Breast epithelium (tissue), 3 donors: ENCODE measurements at regions not wholly inside any gene's neighbourhood (a gene's known extent, or its start where the extent isn't known, plus 50 kb on each side); places are given as distances from the start of the nearest gene placed in this dataset.

ENCODE experiments used
- POLR2A ChIP-seq: fragments of 450-650 bp; IDR thresholded peaks from one replicate; pipeline ENCODE4 v1.6.1; 2016; ENCODE audit warnings: antibody characterized with exemption, mild to moderate bottlenecking, moderate library complexity
- TF ChIP-seq, protein P1 (sequence below), 3 donors: fragments of 450-650 bp; IDR thresholded peaks; one replicate each; pipeline ENCODE4 v1.5.1; 2016 to 2017; ENCODE audit warnings: antibody characterized with exemption in 3 of 3, mild to moderate bottlenecking in 3 of 3, moderate library complexity in 3 of 3

DNA sequence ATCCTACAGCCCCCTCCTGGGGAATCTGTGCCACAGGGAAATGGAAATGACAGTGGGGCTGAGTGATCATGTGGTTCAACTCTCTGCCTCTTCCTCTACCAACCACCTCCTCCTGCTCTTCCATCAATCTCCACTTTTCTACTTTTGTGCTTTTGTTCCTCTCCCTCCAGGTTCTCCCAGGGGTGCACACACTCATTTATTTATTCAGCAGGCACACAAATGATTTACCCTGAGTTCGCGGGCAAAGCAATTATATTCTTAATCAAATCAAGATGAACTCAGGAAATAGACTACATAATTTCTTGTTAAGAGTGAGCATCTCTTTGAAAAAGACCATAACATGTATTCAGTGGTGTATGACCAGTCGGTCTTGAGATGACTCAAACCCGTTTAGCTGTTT lies 69.2 kb downstream of the VCX3A start:
- TF ChIP-seq, protein P1, sequence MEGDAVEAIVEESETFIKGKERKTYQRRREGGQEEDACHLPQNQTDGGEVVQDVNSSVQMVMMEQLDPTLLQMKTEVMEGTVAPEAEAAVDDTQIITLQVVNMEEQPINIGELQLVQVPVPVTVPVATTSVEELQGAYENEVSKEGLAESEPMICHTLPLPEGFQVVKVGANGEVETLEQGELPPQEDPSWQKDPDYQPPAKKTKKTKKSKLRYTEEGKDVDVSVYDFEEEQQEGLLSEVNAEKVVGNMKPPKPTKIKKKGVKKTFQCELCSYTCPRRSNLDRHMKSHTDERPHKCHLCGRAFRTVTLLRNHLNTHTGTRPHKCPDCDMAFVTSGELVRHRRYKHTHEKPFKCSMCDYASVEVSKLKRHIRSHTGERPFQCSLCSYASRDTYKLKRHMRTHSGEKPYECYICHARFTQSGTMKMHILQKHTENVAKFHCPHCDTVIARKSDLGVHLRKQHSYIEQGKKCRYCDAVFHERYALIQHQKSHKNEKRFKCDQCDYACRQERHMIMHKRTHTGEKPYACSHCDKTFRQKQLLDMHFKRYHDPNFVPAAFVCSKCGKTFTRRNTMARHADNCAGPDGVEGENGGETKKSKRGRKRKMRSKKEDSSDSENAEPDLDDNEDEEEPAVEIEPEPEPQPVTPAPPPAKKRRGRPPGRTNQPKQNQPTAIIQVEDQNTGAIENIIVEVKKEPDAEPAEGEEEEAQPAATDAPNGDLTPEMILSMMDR (IDR thresholded peaks at IDR 0.05), result no peak
- no peak for TF ChIP-seq POLR2A
